AG09309 (cell line): ENCODE measurements at regions not wholly inside any gene's neighbourhood (a gene's known extent, or its start where the extent isn't known, plus 50 kb on each side); places are given as distances from the start of the nearest gene placed in this dataset.

Source experiments
- DNase-seq: peaks from one replicate; pipeline ENCODE4 v3.0.0-alpha.2; 2010; ENCODE audit warnings: low read depth
- H3K4me3 ChIP-seq: 2 replicates; pipeline ENCODE4 v1.5.1; 2011; ENCODE audit warnings: mild to moderate bottlenecking, low read depth, low read length, moderate library complexity; ENCODE audit not compliant: control insufficient read depth
- TF ChIP-seq, protein P1 (sequence below): IDR thresholded peaks from 2 replicates; pipeline ENCODE4 v1.5.1; 2011; ENCODE audit warnings: mild to moderate bottlenecking, low read depth, low read length, inconsistent platforms; ENCODE audit not compliant: insufficient read depth, control insufficient read depth; ENCODE audit errors: missing control alignments

- TF ChIP-seq, protein P1, sequence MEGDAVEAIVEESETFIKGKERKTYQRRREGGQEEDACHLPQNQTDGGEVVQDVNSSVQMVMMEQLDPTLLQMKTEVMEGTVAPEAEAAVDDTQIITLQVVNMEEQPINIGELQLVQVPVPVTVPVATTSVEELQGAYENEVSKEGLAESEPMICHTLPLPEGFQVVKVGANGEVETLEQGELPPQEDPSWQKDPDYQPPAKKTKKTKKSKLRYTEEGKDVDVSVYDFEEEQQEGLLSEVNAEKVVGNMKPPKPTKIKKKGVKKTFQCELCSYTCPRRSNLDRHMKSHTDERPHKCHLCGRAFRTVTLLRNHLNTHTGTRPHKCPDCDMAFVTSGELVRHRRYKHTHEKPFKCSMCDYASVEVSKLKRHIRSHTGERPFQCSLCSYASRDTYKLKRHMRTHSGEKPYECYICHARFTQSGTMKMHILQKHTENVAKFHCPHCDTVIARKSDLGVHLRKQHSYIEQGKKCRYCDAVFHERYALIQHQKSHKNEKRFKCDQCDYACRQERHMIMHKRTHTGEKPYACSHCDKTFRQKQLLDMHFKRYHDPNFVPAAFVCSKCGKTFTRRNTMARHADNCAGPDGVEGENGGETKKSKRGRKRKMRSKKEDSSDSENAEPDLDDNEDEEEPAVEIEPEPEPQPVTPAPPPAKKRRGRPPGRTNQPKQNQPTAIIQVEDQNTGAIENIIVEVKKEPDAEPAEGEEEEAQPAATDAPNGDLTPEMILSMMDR = no peak
- H3K4me3 ChIP-seq = no peak overlapping the region
- no peak for DNase-seq
Measured at GRCh38 chr10:57919864-57920263, 347.8 kb downstream of the IPMK start.

- TF ChIP-seq, protein P1 = no peak
- no peak for DNase-seq
- no peak overlapping the region for H3K4me3 ChIP-seq
Measured at GRCh38 chr10:57917019-57917418, 350.7 kb downstream of the IPMK start.

- no peak overlapping the region for H3K4me3 ChIP-seq
- TF ChIP-seq, protein P1 = no peak
- DNase-seq = no peak
Measured at GRCh38 chr10:57905861-57906260, 361.8 kb downstream of the IPMK start.

- DNase-seq = no peak
- TF ChIP-seq, protein P1 = no peak
- H3K4me3 ChIP-seq = no peak overlapping the region
Measured at GRCh38 chr10:57905010-57905409, 362.7 kb downstream of the IPMK start.

GRCh38 chr10:57898231-57898630, 369.5 kb downstream of the IPMK start:
- H3K4me3 ChIP-seq = no peak overlapping the region
- no peak for DNase-seq
- TF ChIP-seq, protein P1 = no peak

DNA sequence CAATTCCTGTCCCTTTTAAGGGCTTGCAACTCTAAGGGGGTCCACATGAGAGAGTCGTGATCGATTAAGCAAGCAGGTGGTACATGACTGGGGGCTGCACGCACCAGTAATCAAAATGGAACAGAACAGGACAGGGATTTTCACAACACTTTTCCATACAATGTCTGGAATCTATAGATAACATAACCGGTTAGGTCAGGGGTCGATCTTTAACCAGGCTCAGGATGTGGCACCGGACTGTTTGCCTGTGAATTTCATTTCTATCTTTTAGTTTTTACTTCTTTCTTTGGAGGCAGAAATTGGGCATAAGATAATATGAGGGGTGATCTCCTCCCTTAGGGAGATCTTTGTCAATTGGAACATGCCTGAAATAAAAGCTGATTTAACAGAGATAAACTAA, 370.1 kb downstream of the IPMK start:
- TF ChIP-seq, protein P1 = no peak
- no peak for DNase-seq
- no peak overlapping the region for H3K4me3 ChIP-seq

- TF ChIP-seq, protein P1 = no peak
- no peak overlapping the region for H3K4me3 ChIP-seq
- DNase-seq = no peak
Measured at GRCh38 chr10:57894361-57894760, 373.3 kb downstream of the IPMK start.
